HS-27A (cell line): ENCODE measurements at regions not wholly inside any gene's neighbourhood (a gene's known extent, or its start where the extent isn't known, plus 50 kb on each side); places are given as distances from the start of the nearest gene placed in this dataset.

ENCODE experiments used
- DNase-seq: peaks from one replicate; pipeline ENCODE4 v3.0.0-alpha.2; 2012; ENCODE audit warnings: low read depth, missing footprints

DNA sequence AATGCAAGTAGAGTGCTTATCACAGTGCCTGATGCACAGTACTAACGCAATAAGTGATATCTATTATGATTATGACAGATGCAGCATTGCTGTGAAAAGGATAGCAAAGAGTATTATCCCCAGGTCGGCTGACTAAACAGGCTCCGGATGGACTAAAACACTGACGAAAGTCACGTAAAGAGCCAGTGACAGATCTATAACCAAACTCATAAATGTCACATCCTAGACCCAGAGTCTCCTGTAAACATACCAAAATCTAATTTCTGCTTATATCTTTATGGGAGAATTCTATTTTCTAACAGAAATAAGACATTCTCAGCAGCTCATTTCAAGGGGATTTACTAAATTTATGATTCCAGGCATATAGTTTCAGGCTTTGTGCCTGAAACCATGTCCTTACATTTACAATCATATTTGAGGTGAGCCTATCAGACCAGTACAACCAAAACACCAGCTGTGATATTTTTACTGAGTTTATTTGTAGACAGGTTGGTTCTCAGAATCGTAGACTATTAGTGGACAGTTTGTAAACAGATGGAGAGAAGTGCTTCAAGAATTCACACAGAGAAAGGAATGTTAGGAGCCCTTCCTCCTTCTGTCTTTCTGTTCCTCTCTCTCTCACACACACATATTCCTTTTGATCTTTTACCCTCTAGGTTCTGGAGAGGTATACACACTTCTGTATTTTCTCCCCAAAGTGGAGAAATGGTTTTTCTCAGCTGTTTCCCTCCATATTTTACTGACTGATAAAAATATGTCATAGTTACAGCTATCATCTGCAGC lies 52.4 kb upstream of the WDR26 start:
- DNase-seq = no peak

DNA sequence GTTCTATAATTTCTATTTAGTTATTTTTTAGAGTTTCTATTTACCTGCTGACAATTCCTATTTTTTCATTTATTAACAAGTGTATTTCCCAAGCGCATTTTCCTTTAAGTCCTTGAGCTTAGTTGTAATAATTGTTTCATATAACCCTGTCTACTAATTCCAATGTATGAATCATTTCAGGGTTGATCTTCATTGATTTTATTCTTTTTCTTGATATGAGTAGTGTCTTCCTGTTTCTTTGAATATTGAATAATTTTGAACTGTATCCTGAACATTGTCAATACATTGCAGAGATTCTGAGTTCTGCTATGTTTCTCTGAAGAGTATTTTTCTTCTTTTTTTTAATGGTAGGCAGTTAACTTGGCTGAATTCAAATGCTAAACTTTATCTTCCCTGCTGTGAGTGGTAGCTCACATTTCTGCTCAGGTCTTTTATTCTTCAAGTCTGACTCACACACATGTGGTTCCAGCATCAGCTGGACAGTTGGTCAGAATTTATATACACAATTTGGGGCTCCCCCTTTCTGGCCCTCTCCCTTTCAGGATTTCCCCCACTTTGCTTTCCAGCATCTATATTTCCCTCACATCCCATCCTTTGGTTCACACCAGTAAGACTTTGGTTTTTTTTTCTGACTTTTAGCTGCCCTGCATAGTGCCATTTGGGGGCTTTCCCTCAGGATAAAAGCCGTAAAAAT lies 54.4 kb upstream of the WDR26 start:
- no peak for DNase-seq

DNA sequence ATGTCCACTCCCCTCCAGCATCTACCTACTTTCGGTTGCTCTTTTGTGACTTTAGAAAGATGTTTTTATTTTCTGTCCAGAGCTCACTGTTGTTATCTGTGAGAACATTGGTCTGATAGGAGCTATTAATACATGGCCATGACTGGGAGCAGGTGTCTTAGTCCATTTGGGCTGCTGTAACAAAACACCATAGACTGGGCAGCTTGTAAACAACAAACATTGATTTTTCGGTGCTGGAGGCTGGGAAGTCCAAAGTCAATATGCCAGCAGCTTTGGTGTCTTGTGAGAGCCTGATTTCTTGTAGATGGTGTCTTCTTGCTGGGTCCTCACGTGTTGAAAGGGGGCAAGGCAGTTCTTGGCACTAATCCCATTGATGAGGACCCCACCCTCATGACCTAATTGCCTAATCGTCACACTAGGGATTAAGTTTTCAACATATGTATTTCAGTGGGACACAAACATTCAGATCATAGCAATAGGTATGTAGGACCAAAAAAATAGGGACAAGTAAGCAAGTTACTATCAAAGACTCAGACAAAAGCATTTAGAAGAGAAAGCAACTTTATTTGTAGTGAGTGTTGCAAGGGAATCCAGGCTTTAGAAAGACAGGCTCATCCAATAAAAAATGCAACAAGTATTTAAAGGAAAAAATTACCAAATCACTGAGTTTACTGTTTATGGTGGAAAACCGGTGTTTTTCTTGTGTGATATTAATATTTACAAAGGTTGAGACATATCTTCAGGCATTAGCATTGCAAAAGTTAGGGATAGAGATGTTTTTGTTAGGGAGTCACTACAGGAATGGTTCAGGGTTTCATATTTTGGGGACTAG lies 55.2 kb upstream of the WDR26 start:
- DNase-seq = no peak

DNA sequence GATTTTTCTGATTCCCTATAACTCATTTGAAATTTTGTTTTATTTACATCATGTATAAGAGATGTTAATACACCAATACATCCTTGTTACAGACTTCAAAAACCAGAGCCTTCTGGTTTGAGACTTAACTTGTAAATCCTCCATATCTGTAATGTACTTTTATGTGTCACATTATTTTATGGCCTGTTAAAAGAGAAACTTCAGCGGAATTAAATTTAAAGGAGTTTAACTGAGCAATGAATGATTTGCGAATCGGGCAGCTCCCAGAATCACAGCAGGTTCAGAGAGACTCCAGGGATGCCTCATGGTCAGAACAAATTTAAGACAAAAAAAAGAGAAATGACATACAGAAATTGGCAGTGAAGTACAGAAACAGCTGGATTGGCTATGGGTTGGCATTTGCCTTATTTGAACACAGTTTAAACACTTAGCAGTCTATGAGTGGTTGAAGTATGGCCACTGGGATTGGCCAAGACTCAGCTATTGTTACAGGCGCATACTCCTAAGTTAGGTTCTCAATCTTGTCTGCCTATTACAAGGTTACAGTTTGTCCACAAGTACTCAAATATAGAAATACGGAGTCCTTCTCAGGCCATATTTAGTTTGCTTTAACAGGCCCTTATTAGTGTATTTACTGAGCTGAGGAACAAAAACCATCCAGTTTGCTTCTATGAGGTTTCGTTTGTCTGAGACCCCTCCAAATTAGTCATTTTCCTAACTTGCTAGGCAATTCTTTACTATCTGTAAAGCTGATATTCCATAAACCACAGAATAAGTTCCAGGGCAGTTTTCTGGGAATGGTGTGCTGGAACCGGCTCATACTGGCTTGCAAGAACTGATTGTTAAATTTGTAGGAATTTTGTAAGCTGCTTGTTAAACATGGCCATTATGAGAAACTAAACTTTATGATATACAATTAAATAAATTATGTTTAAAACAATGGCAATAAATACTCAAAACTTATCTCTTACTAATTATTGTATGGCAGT lies 56.2 kb upstream of the WDR26 start:
- DNase-seq = no peak

DNA sequence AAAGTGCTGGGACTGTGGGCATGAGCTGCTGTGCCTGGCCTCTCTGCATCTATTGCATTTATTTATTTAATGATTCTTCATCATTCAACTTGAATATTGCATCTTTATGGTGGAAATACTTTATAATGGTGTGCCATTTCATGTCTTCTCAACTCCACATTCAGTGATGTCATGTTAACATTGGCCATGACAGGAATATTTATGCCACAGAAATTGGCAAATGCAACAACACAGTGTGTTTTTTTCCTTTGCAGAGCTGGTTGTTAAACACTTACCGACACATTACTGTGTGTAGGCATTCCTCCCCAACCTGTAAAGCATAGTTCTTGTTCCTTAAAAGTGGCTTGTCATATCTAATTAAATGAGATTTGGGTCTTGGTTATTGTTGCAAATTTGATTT lies 57.4 kb upstream of the WDR26 start:
- DNase-seq = no peak

DNA sequence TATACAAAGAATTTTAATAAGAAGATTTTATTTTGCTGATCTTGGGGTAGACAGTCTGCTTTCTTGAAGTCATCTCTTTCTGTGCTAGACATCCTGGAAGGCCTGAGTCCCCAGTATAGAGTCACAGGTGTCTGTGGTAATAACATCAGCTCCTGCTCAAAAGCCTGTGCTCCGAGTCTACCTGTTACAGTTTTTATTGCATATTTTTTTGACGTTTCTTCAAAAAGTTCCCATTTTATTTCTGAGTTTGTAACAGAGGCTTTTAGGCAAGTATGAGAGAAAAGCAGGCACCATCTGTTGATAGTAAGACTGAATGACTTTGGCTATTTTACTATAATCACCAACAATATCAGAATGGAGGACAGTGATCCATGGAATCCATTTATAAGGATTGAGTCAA lies 58.0 kb upstream of the WDR26 start:
- no peak for DNase-seq

DNA sequence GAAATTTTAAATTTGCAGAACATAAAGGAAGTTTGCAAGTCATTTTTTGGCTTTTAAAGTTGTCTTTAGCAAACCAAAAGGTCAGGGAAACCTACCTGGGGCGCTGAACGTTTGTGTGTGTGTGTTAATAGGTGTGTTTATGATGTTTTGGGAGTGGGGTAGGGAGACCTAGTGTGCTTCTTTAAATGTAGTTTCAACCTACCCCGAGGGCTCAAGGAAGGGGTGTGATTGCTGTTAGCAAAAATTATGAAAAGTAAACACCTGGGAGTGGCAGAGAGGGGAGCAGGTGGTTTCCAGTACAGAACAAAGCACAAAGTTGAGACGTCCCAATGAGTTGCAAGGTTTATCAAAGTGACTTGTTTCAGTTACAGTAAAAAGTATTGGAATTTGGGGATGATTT lies 58.7 kb upstream of the WDR26 start:
- DNase-seq = no peak

DNA sequence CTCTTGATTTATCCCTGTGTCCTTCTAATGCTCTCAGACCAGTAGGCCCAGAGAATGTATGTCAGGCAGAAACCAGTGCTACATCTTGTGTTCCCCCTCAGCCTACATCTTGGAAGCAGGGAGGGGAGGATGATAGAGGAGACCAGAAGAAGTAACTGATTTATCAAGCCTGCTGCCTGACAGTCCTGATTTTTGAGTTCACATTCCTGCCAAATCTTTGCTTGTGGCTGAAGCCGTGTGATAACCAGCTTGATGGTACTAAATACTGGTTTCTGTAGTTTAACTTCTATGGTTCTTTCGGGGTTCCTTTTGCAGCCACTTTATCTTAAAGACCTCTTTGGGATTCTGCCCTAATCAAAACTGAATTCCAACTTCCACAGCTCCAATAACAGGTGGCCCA lies 59.7 kb upstream of the WDR26 start:
- DNase-seq = no peak

DNA sequence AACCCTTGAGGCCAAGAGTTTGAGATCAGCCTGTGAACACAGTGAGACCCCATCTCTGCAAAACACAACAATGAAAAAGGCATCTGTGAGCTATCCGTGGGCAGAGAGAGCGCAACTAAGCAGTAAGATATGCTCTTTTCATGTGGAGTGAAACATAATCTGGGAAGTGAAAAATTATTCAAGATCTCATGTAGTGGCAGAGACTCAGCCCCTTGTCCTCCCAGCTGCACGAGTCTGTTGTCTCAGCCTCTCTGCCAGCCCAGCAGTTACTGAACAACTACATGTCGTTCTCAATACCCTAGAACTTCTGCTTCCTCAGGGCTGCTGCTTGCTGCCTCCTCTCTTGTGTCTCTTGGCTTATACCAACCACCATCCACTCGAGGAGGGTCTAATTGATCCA lies 61.3 kb upstream of the WDR26 start:
- no peak for DNase-seq

DNA sequence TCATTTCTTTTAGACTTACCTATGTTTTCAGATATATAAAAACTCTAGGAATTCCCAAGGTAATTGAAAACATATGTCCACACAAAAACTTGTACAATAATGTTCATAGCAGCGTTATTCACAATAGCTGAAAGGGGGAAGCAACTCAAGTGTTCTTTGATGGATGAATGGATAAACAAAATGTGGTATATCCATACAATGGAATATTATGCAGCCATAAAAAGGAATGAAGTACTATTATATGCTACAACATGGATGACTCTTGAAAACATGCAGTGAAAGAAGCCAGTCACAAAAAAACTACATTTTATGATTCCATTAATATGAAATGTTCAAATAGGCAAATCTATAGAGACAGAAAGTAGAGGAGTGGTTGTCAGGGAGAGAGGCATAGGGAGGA lies 62.2 kb upstream of the WDR26 start:
- DNase-seq = no peak

DNA sequence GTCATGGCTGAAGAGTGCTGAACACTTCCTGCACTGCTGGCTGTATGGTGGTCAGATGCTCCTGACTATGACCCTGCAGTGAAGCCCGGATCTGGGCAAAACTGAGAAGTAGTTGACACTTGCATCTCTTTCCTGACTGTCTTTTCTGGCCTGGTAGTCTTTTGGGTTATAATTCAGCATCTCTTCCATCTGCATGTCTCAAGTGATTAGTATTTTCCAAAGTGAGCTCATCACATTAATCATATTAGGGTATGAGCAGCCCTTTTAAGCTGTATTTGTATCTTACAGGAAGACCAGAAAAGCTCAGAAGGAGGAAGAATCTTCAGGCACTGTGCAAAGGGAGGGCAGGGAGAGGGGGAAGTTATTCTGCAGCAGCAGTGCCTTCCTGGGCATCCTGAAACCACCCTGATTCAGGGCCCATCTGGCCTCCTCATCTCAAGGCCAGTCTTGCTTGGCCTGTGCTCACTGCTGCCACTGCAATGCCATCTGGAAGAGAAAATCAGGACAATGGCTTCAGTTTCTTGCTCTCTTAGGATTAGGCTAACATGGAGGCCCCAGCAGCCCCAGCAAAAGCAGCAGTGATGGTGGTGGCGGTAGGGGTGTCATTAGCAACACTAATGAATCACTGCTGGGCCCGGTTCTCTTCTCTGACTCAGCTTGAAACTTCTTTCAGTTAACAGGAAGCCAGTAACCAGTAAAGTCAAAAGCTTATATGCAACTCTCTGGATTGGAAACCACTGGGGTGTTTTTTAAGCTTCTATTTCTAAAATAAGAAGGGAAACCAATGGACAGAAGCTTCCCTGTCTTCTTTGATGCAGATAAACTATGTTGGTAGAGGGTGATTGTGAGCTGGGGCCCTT lies 63.3 kb upstream of the WDR26 start:
- DNase-seq = peak; percentile 59

DNA sequence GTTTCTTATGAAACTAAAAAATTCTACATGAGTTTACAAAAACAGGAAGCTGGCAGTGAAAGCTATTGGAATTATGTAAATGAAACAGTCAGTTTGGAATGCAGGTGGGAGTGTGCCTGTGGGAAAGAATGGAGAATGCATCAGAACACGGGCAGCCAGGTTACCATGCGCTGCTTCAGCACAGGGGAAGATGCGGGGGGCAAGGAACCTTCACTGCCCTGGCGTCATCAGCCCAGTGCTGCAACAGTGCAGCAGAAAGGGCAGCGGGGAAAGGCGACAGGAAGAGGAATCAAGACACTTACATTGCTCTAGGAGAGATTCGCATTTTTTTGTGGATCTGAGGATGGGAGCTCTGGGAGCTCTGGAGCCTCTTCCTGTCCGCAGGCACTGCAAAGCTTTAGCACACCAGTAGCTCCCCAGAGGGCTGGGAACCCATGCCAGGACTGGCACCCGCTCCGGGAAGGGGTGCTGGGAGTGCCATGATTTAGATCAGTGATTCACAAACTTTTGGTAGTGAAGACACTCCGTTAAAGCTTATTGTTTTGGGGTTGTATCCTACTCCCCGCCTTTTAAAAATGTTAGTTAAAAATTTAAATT lies 64.1 kb upstream of the WDR26 start:
- peak; percentile 58 for DNase-seq

DNA sequence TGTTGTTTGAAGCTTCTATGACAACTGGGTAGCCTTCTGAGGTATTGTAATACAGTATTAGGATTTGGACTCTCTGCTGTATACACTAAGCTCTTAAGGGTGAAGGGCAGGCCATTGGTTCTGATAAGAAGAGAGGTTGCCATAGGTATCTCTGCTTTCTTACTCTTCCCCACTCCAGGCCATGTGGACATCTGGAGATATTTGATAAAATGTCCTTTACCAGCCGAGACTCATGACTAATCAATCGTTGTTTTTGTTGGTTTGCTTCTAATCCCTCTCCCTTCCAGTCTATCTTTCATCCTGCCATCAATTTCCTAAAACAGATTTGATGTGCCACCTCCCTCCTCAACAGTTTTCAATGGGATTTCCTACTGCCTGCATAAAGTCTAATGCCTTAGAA lies 64.6 kb upstream of the WDR26 start:
- peak; percentile 15 for DNase-seq

DNA sequence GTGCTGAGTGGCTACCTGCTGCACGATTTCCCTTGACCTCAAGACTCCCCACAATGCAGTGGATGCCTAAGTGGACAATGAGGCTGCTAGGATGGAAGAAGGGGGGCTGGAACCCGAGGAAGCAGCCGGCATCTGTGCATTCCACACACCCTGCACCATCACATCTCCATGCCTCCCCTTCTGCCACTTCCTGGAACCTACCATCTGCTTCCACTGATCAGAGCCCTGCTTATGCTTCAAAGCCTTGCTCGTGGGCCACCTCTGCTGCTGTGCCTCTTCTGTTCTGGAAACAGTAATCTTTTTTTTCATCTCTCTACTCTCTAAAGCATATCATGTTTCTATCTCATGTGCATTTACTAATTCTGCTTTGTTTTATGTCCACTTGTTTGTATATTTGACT lies 66.2 kb upstream of the WDR26 start:
- no peak for DNase-seq

DNA sequence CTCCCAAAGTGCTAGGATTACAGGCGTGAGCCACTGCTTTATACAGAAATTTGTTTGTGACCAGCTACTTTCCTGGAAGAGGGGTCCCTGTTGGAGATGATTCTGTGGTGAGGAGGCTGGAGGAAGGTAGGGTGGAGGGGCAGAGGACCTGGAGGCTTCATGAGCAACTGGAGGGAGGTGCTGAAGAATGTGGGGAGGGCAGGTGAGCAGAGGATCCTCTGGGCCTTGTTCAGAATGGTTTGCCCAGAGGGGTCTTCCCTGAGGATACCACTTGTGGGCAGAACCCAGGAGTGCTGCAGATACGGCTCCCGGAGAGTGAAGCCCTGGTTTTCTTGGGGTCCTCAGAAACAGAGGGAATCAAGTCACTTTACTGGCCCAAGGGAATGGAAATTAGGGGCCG lies 67.2 kb upstream of the WDR26 start:
- DNase-seq = no peak

DNA sequence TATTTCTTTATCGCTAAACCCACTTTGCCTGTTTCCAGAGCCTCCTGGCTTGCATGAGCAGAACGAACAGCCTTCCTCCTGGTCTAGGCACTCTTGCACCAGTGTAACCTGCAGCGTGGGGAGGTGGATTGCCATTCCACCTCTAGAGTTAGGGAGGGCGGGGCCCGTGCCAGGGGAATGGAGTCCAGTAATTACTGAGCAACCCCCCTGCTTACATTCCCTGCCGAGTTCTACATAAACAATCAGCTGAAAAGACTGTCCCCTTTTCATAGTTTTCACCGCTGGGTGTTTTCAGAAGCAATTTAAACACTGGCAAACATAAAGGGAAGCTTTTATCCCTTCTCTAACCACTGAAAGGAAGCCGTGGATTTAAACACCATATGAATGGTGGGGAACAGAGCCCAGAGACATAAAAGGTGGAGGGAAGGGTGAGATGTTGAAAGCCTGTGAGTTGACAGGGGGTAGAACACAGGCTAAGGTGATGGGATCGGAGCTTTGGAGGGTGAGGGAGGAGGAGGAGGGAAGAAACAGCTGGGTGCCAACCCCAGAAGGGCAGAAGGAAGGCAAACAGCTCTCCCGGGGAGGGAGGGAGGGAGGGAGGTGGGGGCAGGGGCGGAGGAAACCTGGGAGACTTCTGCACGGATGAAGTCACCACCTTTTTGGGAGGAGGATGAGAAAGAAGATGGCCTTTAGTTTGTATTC lies 68.0 kb upstream of the WDR26 start:
- no peak for DNase-seq

DNA sequence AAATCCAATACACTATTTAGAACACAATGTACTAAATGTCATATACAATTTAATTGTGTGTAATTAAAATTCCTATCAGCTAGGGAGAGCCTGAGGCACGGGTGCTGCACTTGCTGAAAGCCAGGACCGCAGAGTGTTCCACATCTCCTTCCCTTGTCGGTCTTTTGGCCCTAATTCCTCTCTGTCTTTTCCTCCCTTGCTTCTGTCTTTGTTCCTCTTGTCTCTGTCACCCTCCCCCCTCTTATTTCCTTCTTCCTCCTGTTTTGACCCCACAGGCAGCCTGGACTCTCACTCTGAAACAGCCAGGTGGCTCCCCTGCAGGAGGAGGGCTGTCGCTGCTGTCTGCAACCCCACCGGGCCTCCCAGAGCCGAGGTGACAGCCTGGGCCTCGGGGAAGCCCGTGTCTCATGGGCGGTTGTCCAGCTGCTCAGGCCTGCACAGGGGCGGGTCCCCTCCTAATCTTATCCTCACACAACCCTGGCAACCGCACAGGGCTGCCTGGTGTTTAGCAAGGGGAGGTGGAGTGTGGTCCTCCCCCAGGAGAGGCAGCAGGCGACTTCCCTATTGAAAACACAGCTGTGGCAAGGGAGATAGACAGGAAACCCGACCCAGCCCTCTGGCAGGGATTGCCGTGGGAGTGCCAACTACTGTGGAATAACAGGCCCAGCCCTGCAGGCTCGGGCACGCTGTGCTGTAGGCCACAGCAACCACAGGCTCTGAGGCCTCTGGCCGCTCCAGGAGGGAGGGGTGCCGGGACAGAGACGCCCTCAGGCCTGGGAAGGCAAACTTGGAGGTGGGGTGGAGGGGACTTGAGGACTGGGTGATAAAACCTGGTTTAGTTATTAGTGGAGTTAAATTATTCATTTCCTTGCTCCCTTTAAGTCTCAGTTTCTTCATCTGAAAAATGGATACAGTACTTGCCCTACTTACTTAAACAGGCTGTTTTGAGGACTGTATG lies 68.8 kb upstream of the WDR26 start:
- peak; percentile 79 for DNase-seq

DNA sequence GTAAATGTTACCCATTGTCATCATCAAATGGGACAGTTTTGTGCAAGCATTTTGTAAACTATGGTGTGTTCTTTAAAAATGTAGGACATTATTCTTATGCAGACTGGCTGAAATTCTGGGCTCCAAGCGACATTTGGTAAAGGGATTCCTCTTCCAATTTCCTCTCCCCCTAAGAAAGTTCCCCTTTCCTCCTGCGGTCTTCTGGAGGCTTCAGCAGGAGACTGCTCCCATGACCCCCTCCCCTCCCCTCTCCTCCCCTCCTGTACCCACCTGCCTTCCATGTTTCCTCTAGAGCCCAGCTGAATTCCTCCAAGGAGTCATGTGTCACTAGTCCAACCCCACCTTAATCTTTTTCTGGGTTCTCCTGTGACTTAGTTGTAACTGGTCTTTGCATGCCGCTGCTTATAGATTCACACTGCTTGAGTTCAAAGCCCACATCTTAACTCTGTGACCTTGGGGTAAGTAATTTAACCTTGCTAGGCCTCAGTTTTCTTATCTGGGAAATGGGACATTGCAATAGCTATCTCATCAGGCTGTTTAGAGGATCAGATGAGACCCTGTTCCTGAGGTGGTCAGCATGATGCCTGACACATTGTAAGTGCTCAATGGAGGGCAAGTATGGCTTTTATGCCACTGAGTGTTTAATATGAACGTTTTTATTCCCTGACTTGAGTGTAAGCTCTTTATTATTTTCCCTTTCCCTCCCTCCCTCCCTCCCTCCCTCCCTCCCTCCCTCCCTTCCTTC lies 69.9 kb upstream of the WDR26 start:
- DNase-seq = no peak
